ENCODE measurements at regions not wholly inside any gene's neighbourhood (a gene's known extent, or its start where the extent isn't known, plus 50 kb on each side); places are given as distances from the start of the nearest gene placed in this dataset.

- TF ChIP-seq FOXK1 (CRISPR knock-in tag; IDR thresholded peaks at IDR 0.05) (no peak), IRF2 (CRISPR knock-in tag; IDR thresholded peaks at IDR 0.05; ENCODE audit: borderline replicate concordance, low read depth) (no peak)
- TF ChIP-seq, protein P1, sequence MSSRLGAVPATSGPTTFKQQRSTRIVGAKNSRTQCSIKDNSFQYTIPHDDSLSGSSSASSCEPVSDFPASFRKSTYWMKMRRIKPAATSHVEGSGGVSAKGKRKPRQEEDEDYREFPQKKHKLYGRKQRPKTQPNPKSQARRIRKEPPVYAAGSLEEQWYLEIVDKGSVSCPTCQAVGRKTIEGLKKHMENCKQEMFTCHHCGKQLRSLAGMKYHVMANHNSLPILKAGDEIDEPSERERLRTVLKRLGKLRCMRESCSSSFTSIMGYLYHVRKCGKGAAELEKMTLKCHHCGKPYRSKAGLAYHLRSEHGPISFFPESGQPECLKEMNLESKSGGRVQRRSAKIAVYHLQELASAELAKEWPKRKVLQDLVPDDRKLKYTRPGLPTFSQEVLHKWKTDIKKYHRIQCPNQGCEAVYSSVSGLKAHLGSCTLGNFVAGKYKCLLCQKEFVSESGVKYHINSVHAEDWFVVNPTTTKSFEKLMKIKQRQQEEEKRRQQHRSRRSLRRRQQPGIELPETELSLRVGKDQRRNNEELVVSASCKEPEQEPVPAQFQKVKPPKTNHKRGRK (CRISPR knock-in tag; IDR thresholded peaks at IDR 0.05; ENCODE audit: borderline replicate concordance) = no peak
These were observed 53.8 kb upstream of the BMP2K start for GRCh38 chr4:78722320-78722719.

Measured in WTC11 (cell line).